ENCODE measurements at regions not wholly inside any gene's neighbourhood (a gene's known extent, or its start where the extent isn't known, plus 50 kb on each side); places are given as distances from the start of the nearest gene placed in this dataset. TPM values are rescaled to one million over a fixed set of nuclear protein-coding genes. Genes with fewer than 3 reads are reported as not detected.
"Not testable (repeated sequence)": the region's sequence is repeated elsewhere in the genome, so short reads cannot be mapped to it uniquely, and the experiment has no call there.

- TF ChIP-seq, protein P1, sequence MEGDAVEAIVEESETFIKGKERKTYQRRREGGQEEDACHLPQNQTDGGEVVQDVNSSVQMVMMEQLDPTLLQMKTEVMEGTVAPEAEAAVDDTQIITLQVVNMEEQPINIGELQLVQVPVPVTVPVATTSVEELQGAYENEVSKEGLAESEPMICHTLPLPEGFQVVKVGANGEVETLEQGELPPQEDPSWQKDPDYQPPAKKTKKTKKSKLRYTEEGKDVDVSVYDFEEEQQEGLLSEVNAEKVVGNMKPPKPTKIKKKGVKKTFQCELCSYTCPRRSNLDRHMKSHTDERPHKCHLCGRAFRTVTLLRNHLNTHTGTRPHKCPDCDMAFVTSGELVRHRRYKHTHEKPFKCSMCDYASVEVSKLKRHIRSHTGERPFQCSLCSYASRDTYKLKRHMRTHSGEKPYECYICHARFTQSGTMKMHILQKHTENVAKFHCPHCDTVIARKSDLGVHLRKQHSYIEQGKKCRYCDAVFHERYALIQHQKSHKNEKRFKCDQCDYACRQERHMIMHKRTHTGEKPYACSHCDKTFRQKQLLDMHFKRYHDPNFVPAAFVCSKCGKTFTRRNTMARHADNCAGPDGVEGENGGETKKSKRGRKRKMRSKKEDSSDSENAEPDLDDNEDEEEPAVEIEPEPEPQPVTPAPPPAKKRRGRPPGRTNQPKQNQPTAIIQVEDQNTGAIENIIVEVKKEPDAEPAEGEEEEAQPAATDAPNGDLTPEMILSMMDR (IDR thresholded peaks at IDR 0.05), result no peak
- DNase-seq (ENCODE audit: low spot score) (no peak), ATAC-seq (ENCODE audit: low FRiP score) (no peak)
Measured at GRCh38 chr4:150018257-150018656, 60.0 kb upstream of the DCLK2 start.

- DNase-seq (ENCODE audit: low spot score) (no peak), ATAC-seq (ENCODE audit: low FRiP score) (no peak)
- TF ChIP-seq, protein P1 (IDR thresholded peaks at IDR 0.05), result no peak
Measured at GRCh38 chr4:150021483-150021882, 56.8 kb upstream of the DCLK2 start.

DNA sequence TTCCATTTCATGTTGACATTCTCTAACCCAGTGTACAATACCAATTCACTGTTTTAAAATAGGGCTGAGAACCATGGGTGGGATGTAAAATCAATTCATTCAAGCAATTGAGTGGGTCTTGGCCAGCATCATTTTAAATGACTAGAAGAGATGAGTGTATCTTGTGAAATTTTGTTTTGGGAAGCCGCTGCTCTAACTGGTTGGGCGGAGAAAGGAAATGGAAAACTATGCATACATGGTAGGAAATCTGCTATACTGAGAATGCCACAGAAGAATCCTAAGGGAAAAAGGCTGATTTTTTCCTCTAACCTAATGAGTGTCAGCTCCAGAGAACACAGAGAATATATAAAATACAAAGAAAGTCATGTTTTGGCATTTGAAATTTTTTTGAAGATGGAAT lies 54.8 kb upstream of the DCLK2 start:
- TF ChIP-seq, protein P1 (IDR thresholded peaks at IDR 0.05), result no peak

DNA sequence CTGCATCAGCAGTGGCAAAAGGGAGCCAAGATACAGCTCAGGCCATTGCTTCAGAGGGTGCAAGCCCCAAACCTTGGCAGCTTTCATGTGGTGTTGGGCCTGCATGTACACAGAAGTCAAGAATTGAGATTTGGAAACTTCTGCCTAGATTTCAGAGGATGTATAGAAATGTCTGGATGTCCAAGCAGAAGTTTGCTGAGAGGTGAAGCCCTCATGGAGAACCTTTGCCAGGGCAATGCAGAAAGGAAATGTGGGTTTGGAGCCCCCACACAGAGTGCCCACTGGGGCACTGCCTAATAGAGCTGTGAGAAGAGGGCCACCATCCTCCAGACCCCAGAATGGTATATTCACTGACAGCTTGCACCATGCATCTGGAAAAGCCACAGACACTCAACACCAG lies 51.3 kb upstream of the DCLK2 start:
- not testable (repeated sequence) for ATAC-seq (ENCODE audit: low FRiP score); DNase-seq (ENCODE audit: low spot score)

More for the DNA sequence above, 54.8 kb upstream of the DCLK2 start:
- ATAC-seq (ENCODE audit: low FRiP score) (no peak), DNase-seq (ENCODE audit: low spot score) (no peak)

Small RNA genes in the stretch of these regions (small RNA-seq; reads per million reads assigned to genes)
- not detected for gene RNA5SP167
- gene RNU6-1230P, result not detected

Data from omental fat pad (tissue), 3 donors.